GM12878 (cell line): ENCODE measurements at regions not wholly inside any gene's neighbourhood (a gene's known extent, or its start where the extent isn't known, plus 50 kb on each side); places are given as distances from the start of the nearest gene placed in this dataset.

Experiments used
- EGR1 ChIP-seq, 2 experiments: IDR thresholded peaks; 1 replicate in 1 of 2; 2 replicates in 1 of 2; pipeline ENCODE4 v1.6.1; 2011 to 2012; ENCODE audit warnings: low read depth in 2 of 2, low read length in 2 of 2, borderline replicate concordance in 1 of 2, mild to moderate bottlenecking in 1 of 2, moderate library complexity in 1 of 2
- TAF1 ChIP-seq: IDR thresholded peaks from 2 replicates; pipeline ENCODE4 v1.6.1; 2011; ENCODE audit warnings: mild to moderate bottlenecking, low read depth, low read length, borderline replicate concordance
- ZNF24 ChIP-seq: fragments of 450-650 bp; IDR thresholded peaks from 2 replicates; pipeline ENCODE4 v1.6.1; 2017; ENCODE audit warnings: antibody characterized with exemption, mild to moderate bottlenecking
- ZNF274 ChIP-seq: IDR thresholded peaks from one replicate; pipeline ENCODE4 v1.8.0; 2011; ENCODE audit not compliant: insufficient read length, insufficient read depth

GRCh38 chr7:31423994-31424393 lies 83.5 kb upstream of the NEUROD6 start:
- TF ChIP-seq EGR1 (IDR thresholded peaks at IDR 0.05; ENCODE audit: borderline replicate concordance in 1 of 2, low read depth in 2 of 2, low read length in 2 of 2): no peak
- TF ChIP-seq ZNF274: no peak
- no peak for TF ChIP-seq TAF1
- no peak for TF ChIP-seq ZNF24
